ENCODE measurements at regions not wholly inside any gene's neighbourhood (a gene's known extent, or its start where the extent isn't known, plus 50 kb on each side); places are given as distances from the start of the nearest gene placed in this dataset.

GRCh38 chr5:179420476-179420875 lies 75.2 kb upstream of the ADAMTS2 start:
- H3K4me3 Mint-ChIP-seq (ENCODE audit: unreplicated experiment): no peak overlapping the region
- BruUV-seq (replicated peaks): no TSS peak
- no peaks in the 10 kb centered on the region for H3K4me1 Mint-ChIP-seq (ENCODE audit: low read depth, unreplicated experiment)
- no peaks in the 10 kb centered on the region for H3K36me3 Mint-ChIP-seq (ENCODE audit: insufficient read depth, unreplicated experiment)
- intact Hi-C loops (cut with micrococcal nuclease; ENCODE audit: unreplicated experiment): no loop called here
- no peak overlapping the region for H3K27ac Mint-ChIP-seq (ENCODE audit: unreplicated experiment)
- Histone ChIP-seq H3K36me3 (ENCODE audit: control insufficient read depth, insufficient read depth, low read length) (no peaks in the 10 kb centered on the region), H3K27me3 (replicated peaks; ENCODE audit: control insufficient read depth, insufficient read depth, low read length) (no peaks in the 10 kb centered on the region; the same call in 1 of the 2 replicates), H3K9me3 (no peaks in the 10 kb centered on the region), H3K4me1 (no peaks in the 10 kb centered on the region), H3K4me3 (ENCODE audit: low read depth, low read length) (no peak overlapping the region)
- H3K9me3 Mint-ChIP-seq (ENCODE audit: unreplicated experiment): no peaks in the 10 kb centered on the region
- TF ChIP-seq, protein P1, sequence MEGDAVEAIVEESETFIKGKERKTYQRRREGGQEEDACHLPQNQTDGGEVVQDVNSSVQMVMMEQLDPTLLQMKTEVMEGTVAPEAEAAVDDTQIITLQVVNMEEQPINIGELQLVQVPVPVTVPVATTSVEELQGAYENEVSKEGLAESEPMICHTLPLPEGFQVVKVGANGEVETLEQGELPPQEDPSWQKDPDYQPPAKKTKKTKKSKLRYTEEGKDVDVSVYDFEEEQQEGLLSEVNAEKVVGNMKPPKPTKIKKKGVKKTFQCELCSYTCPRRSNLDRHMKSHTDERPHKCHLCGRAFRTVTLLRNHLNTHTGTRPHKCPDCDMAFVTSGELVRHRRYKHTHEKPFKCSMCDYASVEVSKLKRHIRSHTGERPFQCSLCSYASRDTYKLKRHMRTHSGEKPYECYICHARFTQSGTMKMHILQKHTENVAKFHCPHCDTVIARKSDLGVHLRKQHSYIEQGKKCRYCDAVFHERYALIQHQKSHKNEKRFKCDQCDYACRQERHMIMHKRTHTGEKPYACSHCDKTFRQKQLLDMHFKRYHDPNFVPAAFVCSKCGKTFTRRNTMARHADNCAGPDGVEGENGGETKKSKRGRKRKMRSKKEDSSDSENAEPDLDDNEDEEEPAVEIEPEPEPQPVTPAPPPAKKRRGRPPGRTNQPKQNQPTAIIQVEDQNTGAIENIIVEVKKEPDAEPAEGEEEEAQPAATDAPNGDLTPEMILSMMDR (IDR thresholded peaks at IDR 0.05; ENCODE audit: insufficient read depth in 1 of 2, low read depth in 1 of 2, low read length in 1 of 2, severe bottlenecking in 1 of 2, unreplicated experiment in 1 of 2): no peak
- peaks cover 18% of the 10 kb centered on the region for H3K27me3 Mint-ChIP-seq (ENCODE audit: insufficient read depth, unreplicated experiment)
- CTCF ChIA-PET: no interaction called here
- POLR2A ChIA-PET: no interaction called here
- DNase-seq: no peak

- H3K4me1 ChIP-seq: no peaks in the 10 kb centered on the region
- no peak overlapping the region for H3K4me3 ChIP-seq (ENCODE audit: low read depth, low read length)
- Mint-ChIP-seq H3K4me3 (ENCODE audit: unreplicated experiment) (no peak overlapping the region), H3K36me3 (ENCODE audit: insufficient read depth, unreplicated experiment) (no peaks in the 10 kb centered on the region), H3K4me1 (ENCODE audit: low read depth, unreplicated experiment) (no peaks in the 10 kb centered on the region), H3K9me3 (ENCODE audit: unreplicated experiment) (no peaks in the 10 kb centered on the region), H3K27me3 (ENCODE audit: insufficient read depth, unreplicated experiment) (peaks cover 18% of the 10 kb centered on the region), H3K27ac (ENCODE audit: unreplicated experiment) (no peak overlapping the region)
- BruUV-seq (replicated peaks): no TSS peak
- ChIA-PET POLR2A (no interaction called here), CTCF (interaction anchor here (0.6 kb wide), 1 partner anchor 214 kb away, joined by 4 read pairs; no protein-coding TSS in a partner anchor)
- H3K36me3 ChIP-seq (ENCODE audit: control insufficient read depth, insufficient read depth, low read length): no peaks in the 10 kb centered on the region
- intact Hi-C loops (cut with micrococcal nuclease; ENCODE audit: unreplicated experiment): no loop called here
- H3K27me3 ChIP-seq (replicated peaks; ENCODE audit: control insufficient read depth, insufficient read depth, low read length): no peaks in the 10 kb centered on the region; the same call in 1 of the 2 replicates
- TF ChIP-seq, protein P1 (IDR thresholded peaks at IDR 0.05; ENCODE audit: insufficient read depth in 1 of 2, low read depth in 1 of 2, low read length in 1 of 2, severe bottlenecking in 1 of 2, unreplicated experiment in 1 of 2): no peak
- H3K9me3 ChIP-seq: no peaks in the 10 kb centered on the region
- no peak for DNase-seq
Observed at GRCh38 chr5:179418972-179419371, 73.7 kb upstream of the ADAMTS2 start.

DNA sequence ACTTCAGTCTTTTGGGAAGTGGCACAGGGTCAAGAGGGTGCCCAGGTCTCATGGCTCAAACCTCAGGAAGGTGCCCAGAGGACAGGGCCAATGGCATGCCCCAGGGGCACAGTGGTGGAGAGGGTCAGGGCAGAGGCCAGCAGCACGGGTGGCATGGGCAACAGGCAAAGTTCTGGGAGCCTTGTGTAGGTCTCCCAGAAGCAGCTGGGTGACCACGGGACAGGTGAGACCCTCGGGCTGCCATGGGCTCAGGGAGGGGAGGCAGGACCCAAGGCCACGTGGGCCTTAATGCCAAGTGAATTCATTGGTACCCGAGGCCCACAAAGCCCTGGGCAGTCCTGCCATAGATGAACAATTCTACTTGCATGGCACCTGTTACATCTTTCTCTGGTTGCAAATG lies 72.4 kb upstream of the ADAMTS2 start:
- H3K36me3 ChIP-seq (ENCODE audit: control insufficient read depth, insufficient read depth, low read length): no peaks in the 10 kb centered on the region

More for the DNA sequence above, 72.4 kb upstream of the ADAMTS2 start:
- ChIA-PET POLR2A (no interaction called here), CTCF (no interaction called here)
- no peaks in the 10 kb centered on the region for H3K4me1 ChIP-seq
- no peak overlapping the region for H3K4me3 Mint-ChIP-seq (ENCODE audit: unreplicated experiment)
- no peaks in the 10 kb centered on the region for H3K4me1 Mint-ChIP-seq (ENCODE audit: low read depth, unreplicated experiment)
- no peaks in the 10 kb centered on the region; the same call in 1 of the 2 replicates for H3K27me3 ChIP-seq (replicated peaks; ENCODE audit: control insufficient read depth, insufficient read depth, low read length)
- no peak for DNase-seq
- intact Hi-C loops (cut with micrococcal nuclease; ENCODE audit: unreplicated experiment): no loop called here
- peaks cover 16% of the 10 kb centered on the region for H3K27me3 Mint-ChIP-seq (ENCODE audit: insufficient read depth, unreplicated experiment)
- H3K27ac Mint-ChIP-seq (ENCODE audit: unreplicated experiment): no peak overlapping the region
- H3K9me3 Mint-ChIP-seq (ENCODE audit: unreplicated experiment): no peaks in the 10 kb centered on the region
- TF ChIP-seq, protein P1 (IDR thresholded peaks at IDR 0.05; ENCODE audit: insufficient read depth in 1 of 2, low read depth in 1 of 2, low read length in 1 of 2, severe bottlenecking in 1 of 2, unreplicated experiment in 1 of 2): no peak
- no TSS peak for BruUV-seq (replicated peaks)
- H3K4me3 ChIP-seq (ENCODE audit: low read depth, low read length): no peak overlapping the region
- H3K36me3 Mint-ChIP-seq (ENCODE audit: insufficient read depth, unreplicated experiment): no peaks in the 10 kb centered on the region
- H3K9me3 ChIP-seq: no peaks in the 10 kb centered on the region

Data from Caco-2 (cell line).